Adrenal gland (tissue), 9 donors: ENCODE measurements at regions not wholly inside any gene's neighbourhood (a gene's known extent, or its start where the extent isn't known, plus 50 kb on each side); places are given as distances from the start of the nearest gene placed in this dataset.

Source experiments
- DNase-seq, 7 donors: peaks; one replicate each; pipeline ENCODE4 v3.0.0-alpha.2; 2019 to 2020
- H3K27ac ChIP-seq, 5 donors: fragments of 200-600 bp; sonication (generic) in 4 of 5; 1 replicate in 3 of 5; 2 replicates in 2 of 5; pipeline versions ENCODE4 v1.5.1 to v1.8.0; 2016 to 2020; ENCODE audit warnings: mild to moderate bottlenecking in 1 of 5
- H3K27me3 ChIP-seq: fragments of 200-600 bp; 2 replicates; pipeline ENCODE4 v1.8.0; 2021
- H3K36me3 ChIP-seq, 2 donors: fragments of 200-600 bp; replicated peaks in 1 of 2; 1 replicate in 1 of 2; 2 replicates in 1 of 2; pipeline versions ENCODE4 v1.5.1 to v1.8.0; 2018 to 2022
- H3K4me1 ChIP-seq, 2 donors: fragments of 200-600 bp; replicated peaks in 1 of 2; 1 replicate in 1 of 2; 2 replicates in 1 of 2; pipeline versions ENCODE4 v1.5.1 to v1.8.0; 2018 to 2021
- H3K4me3 ChIP-seq, 4 donors: fragments of 200-600 bp; sonication (generic) in 3 of 4; one replicate each; pipeline ENCODE4 v1.5.1; 2016 to 2018
- H3K9me3 ChIP-seq, 3 donors: fragments of 200-600 bp; sonication (generic) in 1 of 3; replicated peaks in 1 of 3; 1 replicate in 2 of 3; 2 replicates in 1 of 3; pipeline versions ENCODE4 v1.5.1 to v1.8.0; 2016 to 2021
- CTCF ChIP-seq, 6 experiments: fragments of 450-650 bp in 4 of 6; fragments of 200-600 bp in 2 of 6; sonication (generic) in 1 of 6; IDR thresholded peaks; 1 replicate in 5 of 6; 2 replicates in 1 of 6; pipeline versions ENCODE4 v1.5.1 to v1.8.0; 2016 to 2021; ENCODE audit warnings: antibody characterized with exemption in 6 of 6, mild to moderate bottlenecking in 2 of 6, moderate library complexity in 1 of 6
- POLR2A ChIP-seq, 2 donors: fragments of 450-650 bp; IDR thresholded peaks; one replicate each; pipeline ENCODE4 v1.6.1; 2017; ENCODE audit warnings: antibody characterized with exemption in 2 of 2, mild to moderate bottlenecking in 2 of 2, moderate library complexity in 1 of 2
- WGBS, 4 donors: extraction: QIAGEN DNeasy Blood & Tissue Kit in 2 of 4; methylation state at CpG; one replicate each; pipeline versions ENCODE4 v1.1.5 to v1.1.7; 2013 to 2017; 5-methylcytosine and 5-hydroxymethylcytosine counted together
- intact Hi-C, 2 donors: fragments of 100-400 bp; cut with DNase I; formaldehyde crosslinking; loops; one replicate each; pipeline versions ENCODE4 v1.14.1 to v1.15.0; 2022 to 2023
- donor health status: healthy with polysubstance abuse.
- donor health status: Bipolar disorder and iron deficiency.
- donor health status: DM: yes; HTN: yes; CAD: no.
- donor health status: DM: no; HTN: no; CAD: no.
- donor health status: DM: no; HTN: no; CAD: no.

GRCh38 chr12:16807731-16808130, 201.8 kb upstream of the LMO3 start:
- no peaks in the 10 kb centered on the region for H3K36me3 ChIP-seq
- no peak overlapping the region for H3K4me3 ChIP-seq
- intact Hi-C loops = no loop called here
- TF ChIP-seq POLR2A (IDR thresholded peaks at IDR 0.05) (no peak), CTCF (IDR thresholded peaks at IDR 0.05) (no peak)
- no peaks in the 10 kb centered on the region for H3K9me3 ChIP-seq
- WGBS, 4 donors = 77 to 83% (median 80%) methylated on average over 4 of the region's 4 CpGs
- H3K27ac ChIP-seq = no peak overlapping the region
- no peaks in the 10 kb centered on the region for H3K4me1 ChIP-seq
- no peak for DNase-seq
- H3K27me3 ChIP-seq = no peaks in the 10 kb centered on the region

- WGBS, 4 donors = 41 to 60% (median 49%) methylated on average over 1 of the region's 1 CpG
- H3K4me3 ChIP-seq = no peak overlapping the region
- H3K36me3 ChIP-seq = no peaks in the 10 kb centered on the region
- no peaks in the 10 kb centered on the region for H3K9me3 ChIP-seq
- H3K27me3 ChIP-seq = no peaks in the 10 kb centered on the region
- H3K27ac ChIP-seq = no peak overlapping the region
- no peak for TF ChIP-seq CTCF (IDR thresholded peaks at IDR 0.05)
- no peak for TF ChIP-seq POLR2A (IDR thresholded peaks at IDR 0.05)
- no peak for DNase-seq
- intact Hi-C loops = no loop called here
- H3K4me1 ChIP-seq = no peaks in the 10 kb centered on the region
These were observed 190.2 kb upstream of the LMO3 start for GRCh38 chr12:16796168-16796567.

GRCh38 chr12:16789204-16789790, 183.3 kb upstream of the LMO3 start:
- H3K27ac ChIP-seq = no peak overlapping the region

DNA sequence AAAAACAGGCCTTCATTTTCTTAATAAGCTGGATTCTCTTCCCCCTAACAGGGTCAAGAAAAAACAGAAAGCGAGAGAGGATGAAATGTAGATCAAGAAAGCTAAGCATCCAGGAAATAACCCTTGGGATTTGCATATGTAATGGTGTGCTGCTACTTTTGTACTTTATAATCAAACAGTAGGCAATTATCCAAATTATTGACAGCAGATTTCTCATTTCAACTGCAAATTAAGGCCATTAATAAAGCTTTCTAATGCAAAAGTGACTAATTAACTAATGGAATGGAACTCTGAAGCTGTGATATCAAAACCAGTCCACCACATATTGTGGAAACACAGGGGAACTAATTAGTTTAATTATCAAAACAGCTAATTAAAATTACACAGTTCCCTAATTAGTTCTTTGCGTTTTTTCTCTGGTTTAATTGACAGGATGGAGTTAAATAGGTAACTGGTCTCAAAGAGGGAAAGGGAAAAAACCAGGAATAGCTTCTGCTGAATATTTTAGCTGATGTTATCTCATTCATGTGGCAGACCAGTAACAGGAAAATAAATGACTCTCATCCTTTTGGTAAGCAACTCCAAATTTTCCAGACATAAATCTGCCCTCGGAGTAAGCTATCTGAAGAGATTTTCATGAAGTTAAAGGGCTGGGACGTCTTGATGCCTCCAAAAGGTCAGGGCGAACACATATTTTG, 182.7 kb upstream of the LMO3 start:
- 17 to 25% (median 22%) methylated on average over 5 of the region's 5 CpGs for WGBS, 4 donors
- intact Hi-C loops = no loop called here
- H3K9me3 ChIP-seq = no peaks in the 10 kb centered on the region
- no peaks in the 10 kb centered on the region for H3K27me3 ChIP-seq
- no peaks in the 10 kb centered on the region for H3K4me1 ChIP-seq
- no peak overlapping the region for H3K27ac ChIP-seq
- no peaks in the 10 kb centered on the region for H3K36me3 ChIP-seq
- H3K4me3 ChIP-seq = no peak overlapping the region
- TF ChIP-seq CTCF (IDR thresholded peaks at IDR 0.05) (no peak), POLR2A (IDR thresholded peaks at IDR 0.05) (no peak)
- no peak for DNase-seq

More at GRCh38 chr12:16789204-16789790, 183.3 kb upstream of the LMO3 start:
- intact Hi-C loops = no loop called here
- Histone ChIP-seq H3K4me1 (no peaks in the 10 kb centered on the region), H3K27me3 (no peaks in the 10 kb centered on the region), H3K36me3 (no peaks in the 10 kb centered on the region), H3K4me3 (no peak overlapping the region), H3K9me3 (no peaks in the 10 kb centered on the region)
- WGBS, 4 donors = 30 to 44% (median 41%) methylated on average over 8 of the region's 8 CpGs
- TF ChIP-seq CTCF (IDR thresholded peaks at IDR 0.05) (no peak), POLR2A (IDR thresholded peaks at IDR 0.05) (no peak)
- peak in 1 of 7 donors; percentile 1 for DNase-seq
